GM21737 (cell line): ENCODE measurements at regions not wholly inside any gene's neighbourhood (a gene's known extent, or its start where the extent isn't known, plus 50 kb on each side); places are given as distances from the start of the nearest gene placed in this dataset.

Experiments used
- ATAC-seq: cut with Tn5 transposase; IDR thresholded peaks from one replicate; pipeline ENCODE4 v1.9.1; 2021; ENCODE audit warnings: mild to moderate bottlenecking, moderate library complexity; ENCODE audit not compliant: unreplicated experiment

DNA sequence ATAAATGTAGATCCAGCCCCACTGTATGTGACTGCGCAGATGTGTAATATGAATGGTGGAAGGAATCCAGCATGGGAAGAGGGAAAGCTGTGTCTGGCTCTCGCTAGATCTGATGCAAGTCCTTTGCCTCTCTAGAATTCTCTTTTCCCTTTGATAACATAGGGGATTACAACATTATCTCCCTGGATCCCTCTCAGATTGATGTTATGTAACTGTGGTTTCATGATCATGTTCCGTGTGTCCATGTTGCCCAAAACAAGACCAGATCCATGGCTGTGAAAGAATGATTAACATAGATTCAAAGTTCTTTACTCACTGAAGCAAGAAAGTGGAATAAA lies 184.0 kb upstream of the UBL3 start:
- ATAC-seq: no peak

DNA sequence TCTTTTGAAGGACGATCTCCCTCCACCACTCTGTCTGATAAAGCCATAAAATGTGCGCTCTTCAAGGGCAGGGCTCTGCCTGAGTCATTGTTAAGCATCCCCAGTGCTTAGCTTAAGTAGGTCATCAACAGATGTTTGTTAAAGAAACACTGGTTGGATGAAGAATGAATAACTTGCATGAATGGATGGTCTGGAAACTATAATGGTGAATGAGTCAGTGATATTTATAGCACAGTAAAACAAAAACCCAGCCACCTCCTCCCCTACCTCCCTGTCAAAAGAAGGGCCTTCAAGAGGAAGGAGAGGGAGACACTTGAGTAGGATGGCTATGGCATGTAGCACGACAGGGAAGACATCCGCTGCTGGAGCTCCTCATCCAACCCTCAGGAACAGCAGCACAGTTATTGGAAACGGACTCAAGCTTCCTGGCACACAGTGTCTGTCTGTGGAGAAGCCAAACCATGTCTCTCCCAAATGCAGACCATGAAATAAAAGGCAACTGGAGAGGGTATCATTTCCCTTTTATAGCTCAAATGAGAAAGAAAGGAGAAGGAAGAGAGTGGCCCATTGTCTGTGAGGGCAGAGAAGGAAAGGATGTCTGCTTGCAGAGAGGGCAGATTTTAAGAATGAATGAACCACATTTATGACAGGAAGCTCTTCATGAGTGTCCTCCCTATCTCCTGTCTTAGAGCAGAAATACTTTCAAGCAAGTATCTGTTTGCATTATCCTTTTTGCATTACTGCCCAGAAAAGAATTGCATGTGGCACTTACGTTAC lies 183.5 kb upstream of the UBL3 start:
- ATAC-seq: no peak

DNA sequence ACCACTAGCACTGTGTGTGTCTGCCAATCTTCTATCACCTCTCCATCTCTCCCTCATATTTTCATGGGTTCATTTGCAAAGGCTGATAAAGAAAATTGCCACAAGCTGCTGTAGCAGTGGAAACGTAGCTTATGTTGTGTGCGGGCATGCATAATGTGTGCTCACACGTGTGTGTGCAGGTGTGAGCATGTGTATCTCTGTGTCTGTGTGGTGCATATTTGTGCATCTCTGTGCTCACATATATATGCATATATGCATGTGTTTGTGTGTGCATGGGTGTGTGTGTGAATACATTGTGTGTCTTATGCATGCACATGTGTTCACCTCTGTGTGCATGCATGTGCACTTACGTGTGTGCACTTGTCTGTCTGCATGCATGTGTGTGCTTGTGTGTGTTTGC lies 181.8 kb upstream of the UBL3 start:
- no peak for ATAC-seq

DNA sequence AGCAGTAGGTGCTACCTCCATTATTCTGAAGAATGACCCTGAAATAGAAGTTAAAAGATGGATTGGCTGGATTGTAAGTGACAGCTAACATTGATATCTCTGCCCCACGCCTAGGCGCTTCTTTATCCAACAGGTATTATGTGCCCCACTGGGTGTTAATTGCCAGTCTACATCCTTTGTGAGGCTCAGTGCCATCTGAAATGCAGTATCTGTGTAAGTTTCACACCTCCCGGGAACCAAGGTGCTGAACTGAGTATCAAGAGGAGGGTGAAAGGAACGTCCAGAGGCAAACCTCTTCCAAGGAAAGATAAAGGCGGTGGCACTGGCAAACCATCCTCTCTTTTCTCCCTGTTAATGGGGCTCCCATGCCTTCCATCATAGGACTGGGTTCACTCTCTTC lies 181.1 kb upstream of the UBL3 start:
- ATAC-seq: no peak

DNA sequence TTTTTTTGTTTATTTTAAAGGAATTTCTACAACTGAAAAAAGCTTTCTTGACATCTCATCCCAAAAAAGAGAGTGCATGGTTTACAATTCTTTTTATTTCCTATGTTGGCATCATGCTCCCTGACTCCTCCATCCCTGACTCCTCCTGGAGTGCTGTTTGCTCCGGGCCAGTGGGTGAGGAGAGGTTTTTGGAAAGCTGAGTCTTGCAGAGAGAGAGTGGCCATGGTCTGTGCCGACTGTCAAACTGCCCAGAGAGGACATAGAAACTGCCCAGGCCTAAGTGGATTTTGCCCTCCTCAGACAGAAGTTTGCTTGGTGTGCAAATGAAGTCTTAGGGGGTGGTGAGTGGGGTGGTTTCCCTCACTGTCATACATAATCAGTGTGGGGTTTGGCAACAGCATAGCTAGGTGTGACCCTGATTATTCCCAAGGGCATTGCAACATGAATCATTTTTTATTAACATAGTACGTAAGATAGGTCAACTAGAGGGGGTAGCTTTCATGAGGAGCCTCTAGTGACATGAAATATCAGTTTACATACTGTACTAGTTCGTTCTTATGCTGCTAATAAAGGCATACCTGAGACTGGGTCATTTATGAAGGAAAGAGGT lies 179.8 kb upstream of the UBL3 start:
- no peak for ATAC-seq

DNA sequence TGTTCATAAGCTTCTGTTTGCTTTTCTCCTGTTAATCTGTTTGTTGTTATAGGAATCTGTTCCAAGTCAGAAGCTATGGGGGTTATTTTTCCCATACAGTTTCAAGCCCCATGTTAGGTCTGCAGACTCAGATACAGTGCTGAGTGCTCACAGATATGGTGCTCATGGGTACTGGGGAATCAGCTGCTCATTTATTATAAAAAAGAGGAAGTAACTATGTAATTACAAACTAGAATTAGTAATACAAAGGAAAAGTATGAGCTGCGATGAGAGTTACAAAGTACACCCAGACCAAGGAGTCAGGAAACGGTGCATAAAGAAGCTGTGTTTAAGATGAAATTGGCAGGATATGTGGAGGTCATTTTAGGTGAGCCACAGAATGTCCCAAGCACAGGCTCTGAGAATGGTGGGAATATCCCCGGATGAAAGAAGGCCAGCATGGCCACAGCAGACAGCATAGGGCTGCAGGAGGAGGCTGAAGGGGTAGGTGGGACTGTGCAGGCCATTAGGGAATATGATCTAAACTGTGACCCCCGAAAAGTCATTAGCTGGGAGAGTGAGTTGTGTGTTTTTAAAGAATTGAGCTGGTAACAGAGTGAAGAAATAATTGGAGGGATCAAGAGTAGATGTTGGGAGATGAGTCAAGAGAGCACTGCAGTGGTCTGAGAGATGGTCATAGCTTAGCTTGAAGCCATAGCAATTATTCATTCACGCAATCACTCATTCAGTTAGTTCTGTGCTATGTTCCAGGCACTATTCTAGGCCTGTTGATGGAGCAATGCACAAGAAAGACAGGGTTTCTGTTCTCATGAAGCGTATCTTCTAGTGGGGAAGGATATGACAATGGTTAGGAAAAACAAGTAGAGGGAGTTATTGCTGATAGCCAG lies 177.4 kb upstream of the UBL3 start:
- no peak for ATAC-seq

DNA sequence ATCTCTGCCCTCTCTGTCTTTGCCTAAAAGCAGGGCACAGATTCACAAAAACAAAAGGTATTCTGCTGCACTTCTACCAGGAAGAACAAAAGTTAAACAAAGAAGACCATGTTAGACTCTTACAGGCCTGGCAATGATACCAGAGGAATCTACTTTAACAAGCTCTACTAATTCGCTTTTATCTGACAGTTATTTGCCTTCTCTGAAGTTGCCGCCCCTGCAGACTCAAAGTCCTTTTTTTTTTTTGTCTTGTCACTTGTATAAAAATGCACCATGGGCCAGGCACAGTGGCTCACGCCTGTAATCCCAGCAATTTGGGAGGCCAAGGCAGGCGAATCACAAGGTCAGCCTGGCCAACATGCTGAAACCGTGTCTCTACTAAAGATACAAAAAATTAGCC lies 176.5 kb upstream of the UBL3 start:
- ATAC-seq: no peak

DNA sequence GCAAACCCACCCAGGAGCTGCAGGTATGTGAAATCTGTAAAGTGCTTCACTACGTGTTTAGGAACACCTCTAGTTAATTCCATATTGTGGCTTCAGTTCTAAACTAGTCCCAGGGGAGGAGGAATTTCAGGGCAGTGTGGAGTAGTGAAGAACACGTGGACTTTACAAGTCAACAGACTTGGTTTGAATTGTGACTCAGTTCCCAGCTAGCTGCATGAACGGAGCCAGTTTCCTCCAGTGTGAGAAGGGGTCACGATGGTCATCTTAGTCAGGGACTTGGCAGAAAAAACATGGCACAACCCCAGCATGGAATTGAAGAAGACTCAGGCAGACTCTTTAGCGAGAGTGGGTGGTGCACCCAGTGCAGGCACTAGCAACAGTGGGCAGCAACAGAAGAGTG lies 175.7 kb upstream of the UBL3 start:
- no peak for ATAC-seq

DNA sequence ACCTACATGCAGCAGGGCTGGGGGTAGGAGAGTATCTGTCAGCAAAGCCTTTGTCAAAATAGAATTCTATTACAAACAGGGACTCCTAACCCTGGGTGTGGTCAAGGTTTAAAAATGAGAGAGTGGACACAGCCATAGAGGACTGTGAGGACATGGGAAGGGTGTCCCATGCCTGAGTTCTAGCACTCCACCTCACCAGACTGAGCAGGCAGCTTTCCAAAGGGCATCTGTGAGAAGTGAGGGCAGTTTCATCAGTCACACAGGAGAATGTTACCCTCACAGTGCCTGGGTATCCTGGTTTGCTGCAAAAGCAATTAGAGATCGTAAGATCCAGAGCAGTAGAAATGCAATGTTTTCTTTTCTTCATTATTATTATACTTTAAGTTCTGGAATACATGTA lies 174.9 kb upstream of the UBL3 start:
- ATAC-seq: no peak

DNA sequence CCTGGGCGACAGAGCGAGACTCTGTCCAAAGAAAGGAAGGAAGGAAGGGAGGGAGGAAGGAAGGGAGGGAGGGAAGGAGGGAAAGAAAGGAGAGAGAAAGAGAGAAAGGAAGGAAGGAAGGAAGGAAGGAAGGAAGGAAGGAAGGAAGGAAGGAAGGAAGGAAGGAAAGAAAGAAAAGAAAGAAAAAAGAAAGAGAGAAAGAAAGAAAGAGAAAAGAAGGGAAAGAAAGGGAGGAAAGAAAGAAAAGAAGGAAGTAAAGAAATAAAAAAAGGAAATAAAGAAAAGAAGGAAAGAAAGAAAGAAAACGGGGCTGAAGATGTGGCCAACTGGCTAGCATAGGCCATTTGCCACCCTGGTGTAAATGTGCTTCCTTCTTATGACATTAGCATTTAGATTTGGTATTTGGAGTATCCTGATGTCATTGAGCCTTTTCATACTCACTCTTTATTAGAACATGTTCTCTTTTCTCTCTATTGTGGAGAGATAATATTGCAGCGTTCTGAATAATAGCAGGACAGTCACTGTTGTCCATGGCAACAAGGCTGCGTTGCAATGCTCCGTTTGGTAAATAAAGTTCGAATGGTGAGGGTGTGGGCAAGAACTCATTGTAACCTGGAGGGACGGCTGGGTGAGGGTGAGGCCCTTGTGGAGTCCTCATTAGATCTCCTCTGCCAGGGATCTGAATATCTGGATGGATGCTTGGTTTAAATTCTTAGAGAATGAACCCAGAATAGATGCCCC lies 173.9 kb upstream of the UBL3 start:
- ATAC-seq: no peak

DNA sequence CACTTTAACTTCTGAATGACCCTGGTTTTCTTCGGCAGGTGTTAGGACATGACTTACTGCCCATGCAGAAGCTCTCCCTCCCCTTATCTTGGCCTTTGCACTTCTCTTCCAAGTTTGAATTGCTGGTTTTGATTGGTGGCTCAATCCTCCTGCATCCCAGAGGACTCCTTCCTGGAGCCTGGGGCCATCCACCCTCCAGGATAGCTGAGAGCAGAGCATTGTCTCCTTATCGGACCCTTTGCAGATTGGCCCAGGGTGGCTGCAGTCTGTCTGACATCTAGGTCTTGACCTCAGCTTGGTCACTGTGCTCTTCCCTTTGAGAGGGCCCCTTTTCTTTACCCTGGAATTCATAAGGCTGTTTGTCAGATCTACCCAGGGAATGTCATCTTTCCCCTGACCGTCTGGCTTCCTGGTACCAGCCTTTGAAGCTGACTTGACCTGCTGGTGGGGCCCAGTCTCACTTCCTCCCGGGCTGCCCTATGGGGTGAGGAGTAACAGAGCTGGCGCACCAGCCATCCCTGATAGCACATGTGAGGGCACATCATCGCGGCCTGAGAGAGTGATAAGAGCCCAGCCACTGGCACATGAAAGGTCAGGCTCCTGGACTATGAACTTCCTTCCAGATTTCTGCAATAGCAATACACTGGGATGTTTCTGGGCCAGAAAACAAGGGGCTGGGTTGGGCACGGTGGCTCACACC lies 172.9 kb upstream of the UBL3 start:
- ATAC-seq: no peak

DNA sequence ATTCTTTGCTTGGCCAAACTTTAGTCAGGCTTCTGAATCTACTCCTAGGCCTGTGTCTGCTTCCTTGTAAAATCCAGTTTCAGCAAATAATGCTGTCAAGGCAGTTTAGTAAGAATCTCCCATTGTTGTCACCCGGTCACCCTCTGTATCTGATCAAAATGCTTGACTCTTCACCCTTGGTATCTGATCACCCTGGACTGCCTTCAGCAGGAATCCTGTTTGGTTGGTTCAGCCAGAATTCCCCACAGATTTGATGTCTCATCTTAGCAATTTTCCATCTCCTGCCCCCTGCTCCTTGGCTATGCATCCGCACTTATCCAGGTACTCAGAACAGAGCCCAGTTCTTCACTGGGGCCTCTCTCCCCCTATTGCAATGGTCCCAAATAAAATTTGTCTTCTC lies 172.4 kb upstream of the UBL3 start:
- no peak for ATAC-seq

DNA sequence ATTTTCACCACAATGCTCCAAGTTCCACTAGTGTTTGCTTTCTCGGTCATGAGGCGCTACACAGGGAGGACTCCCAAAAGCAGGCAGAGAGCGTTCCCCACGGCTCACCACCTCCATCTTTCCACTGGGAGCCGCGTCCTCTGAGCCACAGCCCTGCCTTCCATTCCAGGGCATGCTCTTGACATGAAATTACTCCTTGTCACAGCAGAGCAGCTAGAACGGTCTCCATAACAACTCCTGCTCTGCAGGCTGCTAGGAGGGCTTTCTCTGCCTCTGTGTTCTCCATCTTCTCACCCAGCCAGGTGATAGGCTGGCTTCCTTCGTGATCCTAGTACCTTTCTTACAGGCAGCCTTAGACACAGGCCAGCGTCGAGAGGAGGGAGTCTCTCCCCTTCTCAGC lies 171.8 kb upstream of the UBL3 start:
- no peak for ATAC-seq

DNA sequence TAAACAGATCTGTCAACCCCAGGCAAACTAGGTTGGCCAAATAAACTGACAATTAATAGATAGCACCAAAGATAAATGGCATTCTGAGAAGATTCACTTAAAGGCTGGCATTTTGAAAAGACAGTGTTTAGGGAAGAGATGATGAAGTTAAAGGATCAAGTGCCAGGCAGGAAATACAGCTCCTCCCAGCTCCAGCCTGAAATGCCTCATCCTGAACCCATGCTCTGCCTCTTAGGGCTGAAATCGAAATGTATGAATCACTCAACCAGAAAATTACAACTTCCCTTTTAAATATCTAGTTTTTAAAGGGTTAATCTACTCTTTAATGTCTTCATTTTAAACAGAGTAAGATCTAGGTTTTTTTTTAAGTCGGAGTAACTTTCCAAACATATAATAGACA lies 171.2 kb upstream of the UBL3 start:
- no peak for ATAC-seq

DNA sequence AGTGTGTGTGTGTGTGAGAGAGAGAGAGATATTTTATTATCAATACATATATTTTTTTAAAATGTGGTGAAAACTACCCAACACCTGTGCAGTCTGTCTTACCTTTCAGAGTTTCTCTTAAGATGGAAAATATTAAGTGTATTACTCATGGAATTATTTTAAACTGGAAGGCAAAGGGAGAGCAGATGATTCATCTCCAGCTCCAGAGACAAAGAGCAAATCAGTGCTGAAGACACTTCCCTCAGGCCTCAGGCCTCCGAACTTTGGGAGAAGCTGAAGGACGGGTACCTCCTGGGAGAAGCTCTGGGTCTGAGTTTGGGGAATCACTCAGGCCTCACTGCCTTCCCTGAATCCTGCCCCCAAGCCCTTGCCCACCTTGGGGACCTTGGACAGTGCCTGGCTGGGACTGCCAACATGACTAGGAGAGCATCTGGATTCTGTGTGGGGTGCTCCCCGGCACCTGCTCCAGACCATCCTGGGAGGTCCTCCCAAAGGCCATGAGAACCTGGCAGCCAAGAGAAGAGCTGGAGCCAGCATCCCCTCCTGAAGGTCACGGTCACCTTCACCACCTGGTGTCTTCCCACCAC lies 170.4 kb upstream of the UBL3 start:
- no peak for ATAC-seq

DNA sequence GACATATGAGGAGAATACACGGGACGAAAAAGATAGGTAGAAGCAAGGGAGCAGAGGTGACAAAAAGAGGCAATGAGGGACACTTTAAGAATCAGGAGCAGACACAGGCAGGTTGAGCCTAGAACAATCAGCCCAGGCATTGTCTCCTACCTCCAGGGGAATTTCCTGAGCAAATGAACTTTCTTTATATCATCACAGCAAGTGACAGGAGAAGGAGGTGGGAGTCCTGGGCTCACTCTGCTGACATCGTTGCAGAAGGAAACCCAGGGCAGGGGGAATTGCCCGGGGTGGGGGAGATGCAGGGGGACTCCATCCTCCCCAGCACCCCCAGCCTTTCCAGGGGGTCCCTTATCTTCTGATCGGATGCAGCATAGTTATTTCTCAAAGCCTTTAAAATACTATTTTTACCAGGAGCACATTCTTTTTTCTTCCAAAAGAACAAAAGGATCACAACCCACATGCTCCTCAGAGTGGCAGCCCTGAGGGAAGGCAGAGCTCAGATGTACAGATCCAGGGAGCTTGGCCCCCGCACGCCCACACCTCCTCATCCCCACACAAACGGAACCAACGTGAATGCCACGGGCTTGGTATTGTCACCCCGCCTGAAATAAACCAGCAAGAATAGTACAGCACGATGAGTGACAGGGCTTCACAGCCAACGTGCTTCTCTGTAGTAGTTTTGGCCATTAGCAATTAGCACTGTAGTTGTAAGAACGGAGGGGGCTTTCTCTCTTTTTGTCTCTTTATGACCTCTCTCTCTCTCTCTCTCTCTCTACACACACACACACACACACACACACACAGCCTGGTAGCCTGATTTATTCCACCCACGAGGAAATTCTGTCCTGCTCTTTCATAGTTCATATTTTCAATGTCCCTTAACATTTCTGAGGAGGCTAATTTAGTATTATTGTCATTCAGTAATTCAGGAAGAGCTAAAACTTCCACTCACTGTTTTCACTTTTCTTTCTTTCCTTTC lies 169.5 kb upstream of the UBL3 start:
- no peak for ATAC-seq

DNA sequence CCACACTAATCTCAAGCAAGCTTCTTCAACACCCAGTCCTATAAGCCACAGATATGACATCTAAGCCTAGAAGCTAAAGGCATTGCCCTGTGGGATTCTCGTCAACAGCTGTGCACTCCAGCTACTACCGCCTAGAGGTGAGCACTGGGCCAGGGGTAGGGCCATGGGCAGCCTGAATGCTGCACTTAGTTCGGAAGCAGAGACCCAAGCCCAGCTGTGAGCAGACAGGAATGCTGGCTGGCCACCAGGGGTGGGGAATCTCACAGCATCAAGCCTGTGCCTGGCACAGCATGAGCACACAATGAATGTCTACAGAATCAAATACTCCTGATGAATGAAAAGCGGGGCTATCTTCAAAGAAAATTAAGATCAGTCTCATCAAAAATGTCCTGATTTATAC lies 167.5 kb upstream of the UBL3 start:
- ATAC-seq: no peak

DNA sequence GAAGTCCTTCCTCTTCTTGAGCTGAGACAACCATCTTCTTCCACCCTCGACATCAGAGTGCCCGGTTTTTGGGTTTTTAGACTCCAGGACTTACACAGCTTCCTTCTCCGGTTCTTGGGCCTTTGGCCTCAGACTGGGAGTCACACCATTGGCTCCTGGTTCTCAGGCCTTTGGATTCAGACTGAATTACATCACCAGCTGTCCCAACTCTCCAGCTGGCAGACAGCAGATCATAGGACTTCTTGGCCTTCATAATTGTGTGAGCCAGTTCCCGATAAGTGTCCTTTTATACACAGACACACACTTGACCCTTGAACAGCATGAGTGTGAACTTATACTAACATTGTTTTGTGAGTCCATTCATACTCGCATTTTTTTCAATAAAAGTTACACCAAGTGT lies 166.0 kb upstream of the UBL3 start:
- no peak for ATAC-seq

DNA sequence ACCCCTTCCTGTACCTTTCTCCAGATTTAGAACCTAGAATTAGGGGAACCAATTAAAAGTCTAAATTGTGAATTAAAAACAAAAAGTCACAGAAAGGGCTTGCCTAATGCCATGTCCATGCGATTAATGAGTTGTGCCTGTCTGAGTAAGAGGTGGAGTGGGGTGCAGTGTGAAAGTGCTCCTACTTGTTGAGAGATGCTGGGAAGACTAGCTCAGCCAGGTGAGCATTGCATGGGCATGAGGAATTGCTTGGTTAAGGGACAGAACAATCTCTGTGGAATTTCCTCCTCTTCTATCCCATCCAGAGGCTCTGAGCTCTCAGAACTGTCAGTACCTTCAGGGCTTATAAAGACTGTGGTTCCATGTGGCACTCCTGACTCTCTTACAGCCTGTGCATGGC lies 159.0 kb upstream of the UBL3 start:
- ATAC-seq: no peak
